ENCODE measurements at regions not wholly inside any gene's neighbourhood (a gene's known extent, or its start where the extent isn't known, plus 50 kb on each side); places are given as distances from the start of the nearest gene placed in this dataset.

DNA sequence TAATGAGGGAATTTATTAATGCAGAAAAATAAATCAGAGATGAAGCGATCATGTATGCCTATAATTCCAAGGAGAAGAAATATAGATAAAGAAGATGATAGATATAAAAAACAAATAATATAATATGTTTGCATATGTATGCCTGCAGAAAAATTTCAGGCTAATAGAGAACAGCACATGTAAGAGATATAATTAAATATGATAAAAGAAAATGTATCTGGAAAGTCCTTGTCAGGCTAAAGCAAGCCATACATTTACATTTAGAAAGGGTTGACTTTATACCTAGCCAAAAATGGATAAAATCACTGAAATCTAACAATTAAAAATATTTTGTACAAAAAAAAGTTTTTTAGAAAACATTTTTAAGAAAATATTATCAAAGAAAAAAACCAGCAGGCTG, 454.1 kb downstream of the C6orf118 start:
- TF ChIP-seq, protein P1, sequence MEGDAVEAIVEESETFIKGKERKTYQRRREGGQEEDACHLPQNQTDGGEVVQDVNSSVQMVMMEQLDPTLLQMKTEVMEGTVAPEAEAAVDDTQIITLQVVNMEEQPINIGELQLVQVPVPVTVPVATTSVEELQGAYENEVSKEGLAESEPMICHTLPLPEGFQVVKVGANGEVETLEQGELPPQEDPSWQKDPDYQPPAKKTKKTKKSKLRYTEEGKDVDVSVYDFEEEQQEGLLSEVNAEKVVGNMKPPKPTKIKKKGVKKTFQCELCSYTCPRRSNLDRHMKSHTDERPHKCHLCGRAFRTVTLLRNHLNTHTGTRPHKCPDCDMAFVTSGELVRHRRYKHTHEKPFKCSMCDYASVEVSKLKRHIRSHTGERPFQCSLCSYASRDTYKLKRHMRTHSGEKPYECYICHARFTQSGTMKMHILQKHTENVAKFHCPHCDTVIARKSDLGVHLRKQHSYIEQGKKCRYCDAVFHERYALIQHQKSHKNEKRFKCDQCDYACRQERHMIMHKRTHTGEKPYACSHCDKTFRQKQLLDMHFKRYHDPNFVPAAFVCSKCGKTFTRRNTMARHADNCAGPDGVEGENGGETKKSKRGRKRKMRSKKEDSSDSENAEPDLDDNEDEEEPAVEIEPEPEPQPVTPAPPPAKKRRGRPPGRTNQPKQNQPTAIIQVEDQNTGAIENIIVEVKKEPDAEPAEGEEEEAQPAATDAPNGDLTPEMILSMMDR (IDR thresholded peaks at IDR 0.05): no peak
- no peak for DNase-seq (ENCODE audit: low spot score)
- ATAC-seq (ENCODE audit: low FRiP score): no peak

DNA sequence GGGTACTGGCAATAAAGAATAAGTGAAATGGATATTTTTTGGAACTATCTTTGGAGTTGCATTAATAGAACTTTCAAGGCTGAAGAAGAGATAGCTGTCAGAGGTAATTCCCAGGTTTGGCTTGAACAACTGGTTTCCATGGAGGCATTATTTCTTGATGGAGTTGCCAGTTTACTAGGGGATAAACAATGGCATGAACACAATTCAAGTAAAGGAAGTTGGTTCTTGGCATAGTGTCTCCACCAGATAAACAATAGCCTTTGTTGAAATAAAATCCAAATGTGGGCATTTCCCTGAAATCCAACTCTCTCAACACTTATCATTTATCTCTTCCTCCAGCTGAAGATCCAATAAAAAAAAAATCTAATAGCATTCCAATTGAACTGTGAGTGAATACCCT, 454.9 kb downstream of the C6orf118 start:
- TF ChIP-seq, protein P1 (IDR thresholded peaks at IDR 0.05): no peak
- no peak for ATAC-seq (ENCODE audit: low FRiP score)

GRCh38 chr6:164845773-164846172, 463.6 kb downstream of the C6orf118 start:
- TF ChIP-seq, protein P1 (IDR thresholded peaks at IDR 0.05): no peak
- ATAC-seq (ENCODE audit: low FRiP score) (no peak), DNase-seq (ENCODE audit: low spot score) (no peak)

More for the DNA sequence above, 454.9 kb downstream of the C6orf118 start:
- no peak for DNase-seq (ENCODE audit: low spot score)

DNA sequence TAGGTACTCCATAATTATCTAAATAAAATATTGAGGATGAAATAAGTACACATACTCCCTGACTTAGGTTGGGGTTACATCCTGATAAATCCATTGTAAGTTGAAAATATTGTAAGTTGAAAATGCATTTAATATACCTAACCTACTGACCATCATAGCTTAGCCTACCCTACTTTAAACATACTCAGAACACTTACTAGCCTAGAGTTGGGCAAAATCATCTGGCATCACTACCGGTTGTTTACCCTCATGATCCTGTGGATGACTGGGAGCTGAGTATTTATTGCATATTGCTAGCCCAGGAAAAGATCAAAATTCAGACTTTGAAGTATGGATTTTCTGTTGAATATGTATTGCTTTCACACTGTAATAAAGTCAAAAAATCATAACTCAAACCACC, 467.3 kb downstream of the C6orf118 start:
- DNase-seq (ENCODE audit: low spot score) (no peak), ATAC-seq (ENCODE audit: low FRiP score) (no peak)
- TF ChIP-seq, protein P1 (IDR thresholded peaks at IDR 0.05): no peak

- DNase-seq (ENCODE audit: low spot score): no peak
- no peak for ATAC-seq (ENCODE audit: low FRiP score)
- TF ChIP-seq, protein P1 (IDR thresholded peaks at IDR 0.05): no peak
These were observed 471.3 kb downstream of the C6orf118 start for GRCh38 chr6:164838068-164838615.

DNA sequence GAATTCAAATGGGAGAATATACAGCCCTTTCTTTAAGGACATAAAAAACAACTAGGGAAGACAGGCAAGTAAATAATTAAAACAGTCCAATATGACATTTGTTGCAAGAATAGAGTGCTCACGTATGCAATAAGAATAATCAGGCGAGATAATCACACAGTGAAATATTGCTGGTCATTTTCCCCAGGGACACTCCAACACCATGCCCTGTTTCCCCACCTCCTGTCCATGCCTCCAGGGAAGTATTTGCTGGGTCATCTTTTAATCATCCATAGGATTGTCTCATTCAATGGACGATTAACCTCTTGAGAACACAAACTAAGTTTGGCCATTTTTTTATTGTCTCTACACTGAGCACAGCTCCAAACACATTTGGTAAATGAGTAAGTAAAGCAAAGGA, 472.9 kb downstream of the C6orf118 start:
- no peak for DNase-seq (ENCODE audit: low spot score)
- TF ChIP-seq, protein P1 (IDR thresholded peaks at IDR 0.05): no peak
- ATAC-seq (ENCODE audit: low FRiP score): no peak

- TF ChIP-seq, protein P1 (IDR thresholded peaks at IDR 0.05): no peak
- no peak for ATAC-seq (ENCODE audit: low FRiP score)
- no peak for DNase-seq (ENCODE audit: low spot score)
These were observed 477.0 kb downstream of the C6orf118 start for GRCh38 chr6:164832410-164832809.
